Caco-2 (cell line): ENCODE measurements at regions not wholly inside any gene's neighbourhood (a gene's known extent, or its start where the extent isn't known, plus 50 kb on each side); places are given as distances from the start of the nearest gene placed in this dataset.

Experiments
- BruUV-seq: library from RNA; stranded (reverse); fragments of 400-500 nt; replicated peaks from 2 replicates; lab custom pipeline; 2021; lab: Mats Ljungman, UMichigan
- CTCF ChIA-PET: fragments of 300-600 bp; sonication (Branson Sonifier 250); formaldehyde crosslinking; loops from one replicate; lab custom pipeline; 2022; ENCODE audit warnings: antibody characterized with exemption; lab: Charles Lee
- POLR2A ChIA-PET: fragments of 300-600 bp; sonication (Branson Sonifier 250); formaldehyde crosslinking; loops from one replicate; lab custom pipeline; 2022; ENCODE audit warnings: antibody characterized with exemption; lab: Charles Lee
- DNase-seq, 2 experiments: peaks; one replicate each; pipeline versions ENCODE4 v3.0.0 to v3.0.0-alpha.2; 2020 to 2022
- H3K27me3 ChIP-seq: replicated peaks from 2 replicates; pipeline ENCODE4 v1.6.0; 2011; ENCODE audit warnings: low read length; ENCODE audit not compliant: control insufficient read depth, insufficient read depth
- H3K36me3 ChIP-seq: 2 replicates; pipeline ENCODE4 v1.5.1; 2011; ENCODE audit warnings: low read length; ENCODE audit not compliant: control insufficient read depth, insufficient read depth
- H3K4me1 ChIP-seq: fragments of 250-450 bp; sonication (Bioruptor Pico); 2 replicates; pipeline ENCODE4 v1.5.1; 2020; ENCODE audit warnings: mild to moderate bottlenecking
- H3K4me3 ChIP-seq: 2 replicates; pipeline ENCODE4 v1.5.1; 2011; ENCODE audit warnings: low read depth, mild to moderate bottlenecking, control low read depth, low read length
- H3K9me3 ChIP-seq: fragments of 250-450 bp; sonication (Bioruptor Pico); 2 replicates; pipeline ENCODE4 v1.5.1; 2020; ENCODE audit warnings: mild to moderate bottlenecking, moderate library complexity
- H3K27ac Mint-ChIP-seq: one replicate; pipeline ENCODE4 v1.8.0; 2022; ENCODE audit warnings: mixed read lengths; ENCODE audit not compliant: unreplicated experiment
- H3K27me3 Mint-ChIP-seq: one replicate; pipeline ENCODE4 v1.8.0; 2022; ENCODE audit warnings: mixed read lengths; ENCODE audit not compliant: insufficient read depth, unreplicated experiment
- H3K36me3 Mint-ChIP-seq: one replicate; pipeline ENCODE4 v1.8.0; 2022; ENCODE audit warnings: mild to moderate bottlenecking, mixed read lengths; ENCODE audit not compliant: insufficient read depth, unreplicated experiment
- H3K4me1 Mint-ChIP-seq: one replicate; pipeline ENCODE4 v1.8.0; 2022; ENCODE audit warnings: low read depth, mixed read lengths; ENCODE audit not compliant: unreplicated experiment
- H3K4me3 Mint-ChIP-seq: one replicate; pipeline ENCODE4 v1.8.0; 2022; ENCODE audit warnings: mild to moderate bottlenecking, moderate library complexity, mixed read lengths; ENCODE audit not compliant: unreplicated experiment
- H3K9me3 Mint-ChIP-seq: one replicate; pipeline ENCODE4 v1.8.0; 2022; ENCODE audit warnings: mixed read lengths; ENCODE audit not compliant: unreplicated experiment
- intact Hi-C: fragments of 100-400 bp; cut with micrococcal nuclease; formaldehyde crosslinking; loops from one replicate; pipeline ENCODE4 v1.10.0; 2022; ENCODE audit not compliant: unreplicated experiment
- TF ChIP-seq, protein P1 (sequence below), 2 experiments: fragments of 200-600 bp in 1 of 2; IDR thresholded peaks; 1 replicate in 1 of 2; 2 replicates in 1 of 2; pipeline versions ENCODE4 v1.5.1 to v1.8.0; 2011 to 2022; ENCODE audit warnings: antibody characterized with exemption in 1 of 2, control low read depth in 1 of 2, inconsistent platforms in 1 of 2, low read depth in 1 of 2, low read length in 1 of 2, mild to moderate bottlenecking in 1 of 2, moderate library complexity in 1 of 2; ENCODE audit not compliant: insufficient read depth in 1 of 2, severe bottlenecking in 1 of 2, unreplicated experiment in 1 of 2

DNA sequence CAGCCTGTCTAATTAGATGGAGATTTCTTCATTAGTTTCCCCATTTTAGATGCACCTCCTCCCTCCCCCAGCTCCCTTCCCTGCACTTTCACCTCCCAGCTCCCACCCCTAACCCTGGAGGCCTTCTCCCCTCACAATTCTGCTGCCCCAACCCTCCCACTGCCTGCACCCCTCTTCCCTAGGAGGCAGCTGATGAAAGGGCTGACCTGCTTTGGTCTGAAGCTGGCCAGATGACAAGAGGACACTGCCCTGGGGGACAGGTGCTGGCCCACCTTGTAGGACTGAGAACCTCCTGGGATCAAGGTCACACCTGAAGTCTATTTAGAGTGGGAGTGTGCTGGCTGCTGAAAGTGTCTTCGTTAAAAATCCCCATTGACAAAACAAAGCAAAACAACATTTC, 259.4 kb downstream of the TLE3 start:
- no peaks in the 10 kb centered on the region for H3K36me3 Mint-ChIP-seq
- H3K9me3 Mint-ChIP-seq, result no peaks in the 10 kb centered on the region
- no peak overlapping the region for H3K27ac Mint-ChIP-seq
- no TSS peak for BruUV-seq
- H3K27me3 Mint-ChIP-seq, result no peaks in the 10 kb centered on the region
- no peak overlapping the region for H3K4me3 Mint-ChIP-seq
- Histone ChIP-seq H3K36me3 (no peaks in the 10 kb centered on the region), H3K27me3 (no peaks in the 10 kb centered on the region), H3K4me1 (no peaks in the 10 kb centered on the region), H3K4me3 (no peak overlapping the region), H3K9me3 (no peaks in the 10 kb centered on the region)
- ChIA-PET POLR2A (interaction anchor here (0.6 kb wide), 1 partner anchor 121 kb away, joined by 7 read pairs; no protein-coding TSS in a partner anchor), CTCF (no interaction called here)
- DNase-seq, result no peak
- H3K4me1 Mint-ChIP-seq, result no peaks in the 10 kb centered on the region
- TF ChIP-seq, protein P1, sequence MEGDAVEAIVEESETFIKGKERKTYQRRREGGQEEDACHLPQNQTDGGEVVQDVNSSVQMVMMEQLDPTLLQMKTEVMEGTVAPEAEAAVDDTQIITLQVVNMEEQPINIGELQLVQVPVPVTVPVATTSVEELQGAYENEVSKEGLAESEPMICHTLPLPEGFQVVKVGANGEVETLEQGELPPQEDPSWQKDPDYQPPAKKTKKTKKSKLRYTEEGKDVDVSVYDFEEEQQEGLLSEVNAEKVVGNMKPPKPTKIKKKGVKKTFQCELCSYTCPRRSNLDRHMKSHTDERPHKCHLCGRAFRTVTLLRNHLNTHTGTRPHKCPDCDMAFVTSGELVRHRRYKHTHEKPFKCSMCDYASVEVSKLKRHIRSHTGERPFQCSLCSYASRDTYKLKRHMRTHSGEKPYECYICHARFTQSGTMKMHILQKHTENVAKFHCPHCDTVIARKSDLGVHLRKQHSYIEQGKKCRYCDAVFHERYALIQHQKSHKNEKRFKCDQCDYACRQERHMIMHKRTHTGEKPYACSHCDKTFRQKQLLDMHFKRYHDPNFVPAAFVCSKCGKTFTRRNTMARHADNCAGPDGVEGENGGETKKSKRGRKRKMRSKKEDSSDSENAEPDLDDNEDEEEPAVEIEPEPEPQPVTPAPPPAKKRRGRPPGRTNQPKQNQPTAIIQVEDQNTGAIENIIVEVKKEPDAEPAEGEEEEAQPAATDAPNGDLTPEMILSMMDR (IDR thresholded peaks at IDR 0.05; ENCODE audit: insufficient read depth in 1 of 2, low read depth in 1 of 2, low read length in 1 of 2, severe bottlenecking in 1 of 2, unreplicated experiment in 1 of 2), result no peak
- intact Hi-C loops, result no loop called here

DNA sequence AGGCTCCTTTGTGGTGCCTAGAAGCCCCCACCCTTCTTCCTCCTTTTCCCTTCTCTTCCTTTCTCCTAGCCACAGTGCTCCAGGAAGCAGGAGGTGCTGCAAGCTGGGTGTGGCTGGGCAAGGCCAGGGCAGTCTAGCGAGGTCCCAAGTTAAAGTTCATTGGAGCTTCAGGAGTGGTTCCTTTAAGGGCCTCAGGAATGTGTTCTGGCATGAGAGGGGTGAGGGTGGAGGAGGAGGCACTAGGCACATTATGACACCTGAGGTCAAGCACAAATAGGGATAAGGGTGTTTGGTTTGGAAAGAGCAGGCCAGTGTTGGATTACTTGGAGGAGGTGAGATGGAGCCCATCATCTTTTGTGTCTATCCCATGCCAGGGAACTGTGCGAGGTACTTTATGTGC, 258.7 kb downstream of the TLE3 start:
- no peaks in the 10 kb centered on the region for H3K9me3 ChIP-seq
- no peaks in the 10 kb centered on the region for H3K36me3 ChIP-seq
- H3K27me3 ChIP-seq, result no peaks in the 10 kb centered on the region
- TF ChIP-seq, protein P1 (IDR thresholded peaks at IDR 0.05; ENCODE audit: insufficient read depth in 1 of 2, low read depth in 1 of 2, low read length in 1 of 2, severe bottlenecking in 1 of 2, unreplicated experiment in 1 of 2), result no peak
- no peaks in the 10 kb centered on the region for H3K4me1 ChIP-seq
- DNase-seq, result no peak
- Mint-ChIP-seq H3K4me3 (no peak overlapping the region), H3K4me1 (no peaks in the 10 kb centered on the region), H3K9me3 (no peaks in the 10 kb centered on the region), H3K36me3 (no peaks in the 10 kb centered on the region), H3K27me3 (no peaks in the 10 kb centered on the region), H3K27ac (no peak overlapping the region)
- intact Hi-C loops, result no loop called here
- BruUV-seq, result no TSS peak
- no peak overlapping the region for H3K4me3 ChIP-seq
- CTCF ChIA-PET, result interaction anchor here (0.6 kb wide), 1 partner anchor 257 kb away, joined by 4 read pairs; no protein-coding TSS in a partner anchor
- POLR2A ChIA-PET, result interaction anchor here (0.6 kb wide), 1 partner anchor 121 kb away, joined by 7 read pairs; no protein-coding TSS in a partner anchor

DNA sequence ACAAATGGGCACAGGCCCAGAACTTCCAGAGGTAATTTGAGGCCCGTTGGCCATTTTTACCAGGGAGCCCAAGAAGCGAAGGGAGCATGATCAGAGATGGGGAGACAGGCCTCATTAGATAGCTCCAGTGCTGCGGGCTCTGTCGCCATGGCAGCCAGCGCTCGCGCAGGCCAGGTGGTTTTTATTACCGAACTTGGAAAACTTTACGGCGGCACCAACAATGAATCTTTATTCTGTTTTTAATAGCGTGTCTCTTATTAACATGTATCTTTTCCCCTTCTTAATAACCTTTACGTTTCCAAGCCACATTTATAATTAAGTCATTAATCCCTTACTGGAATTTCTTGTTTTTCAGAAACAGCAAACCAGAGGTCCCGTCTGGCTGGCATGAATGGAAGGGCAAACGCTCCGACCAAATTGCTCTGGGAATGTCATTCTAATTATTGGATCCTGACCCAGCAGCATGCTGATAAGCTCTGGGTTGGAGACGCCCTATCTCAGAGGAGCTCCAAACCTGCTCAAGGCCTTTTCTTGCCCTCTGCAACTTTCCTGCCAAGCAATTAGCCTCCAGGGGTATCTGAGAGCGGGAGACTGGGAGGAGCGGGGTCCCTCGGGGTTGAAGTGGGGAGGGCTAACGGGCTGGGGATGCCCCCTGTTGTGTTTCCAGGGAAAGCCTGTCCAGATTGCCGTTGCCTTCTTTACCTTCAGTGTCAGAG, 256.4 kb downstream of the TLE3 start:
- no peak overlapping the region for H3K4me3 ChIP-seq
- H3K9me3 ChIP-seq, result no peaks in the 10 kb centered on the region
- H3K27me3 ChIP-seq, result no peaks in the 10 kb centered on the region
- H3K36me3 ChIP-seq, result no peaks in the 10 kb centered on the region
- no peaks in the 10 kb centered on the region for H3K9me3 Mint-ChIP-seq
- H3K36me3 Mint-ChIP-seq, result no peaks in the 10 kb centered on the region
- BruUV-seq, result no TSS peak
- intact Hi-C loops, result no loop called here
- no peaks in the 10 kb centered on the region for H3K27me3 Mint-ChIP-seq
- H3K27ac Mint-ChIP-seq, result no peak overlapping the region
- no peaks in the 10 kb centered on the region for H3K4me1 Mint-ChIP-seq
- no peak overlapping the region for H3K4me3 Mint-ChIP-seq
- ChIA-PET CTCF (no interaction called here), POLR2A (no interaction called here)
- H3K4me1 ChIP-seq, result no peaks in the 10 kb centered on the region
- no peak for DNase-seq
- TF ChIP-seq, protein P1 (IDR thresholded peaks at IDR 0.05; ENCODE audit: insufficient read depth in 1 of 2, low read depth in 1 of 2, low read length in 1 of 2, severe bottlenecking in 1 of 2, unreplicated experiment in 1 of 2), result no peak
